Neural crest cell (in vitro differentiated cells): ENCODE measurements at regions not wholly inside any gene's neighbourhood (a gene's known extent, or its start where the extent isn't known, plus 50 kb on each side); places are given as distances from the start of the nearest gene placed in this dataset.

Experiments used
- DNase-seq: peaks from one replicate; pipeline ENCODE4 v3.0.0; 2021; ENCODE audit warnings: low read depth, mixed read lengths, low spot score
- H3K27ac Mint-ChIP-seq: one replicate; pipeline ENCODE4 v1.8.0; 2021; ENCODE audit warnings: mild to moderate bottlenecking, mixed read lengths; ENCODE audit not compliant: unreplicated experiment
- H3K27me3 Mint-ChIP-seq: 2 replicates; pipeline ENCODE4 v1.8.0; 2021; ENCODE audit warnings: low read depth, mild to moderate bottlenecking, mixed read lengths
- H3K36me3 Mint-ChIP-seq: 2 replicates; pipeline ENCODE4 v1.8.0; 2021; ENCODE audit warnings: low read depth, mild to moderate bottlenecking, mixed read lengths
- H3K4me1 Mint-ChIP-seq: 2 replicates; pipeline ENCODE4 v1.8.0; 2021; ENCODE audit warnings: mixed read lengths
- H3K4me3 Mint-ChIP-seq: one replicate; pipeline ENCODE4 v1.8.0; 2021; ENCODE audit warnings: mild to moderate bottlenecking, mixed read lengths
- H3K9me3 Mint-ChIP-seq: 2 replicates; pipeline ENCODE4 v1.8.0; 2021; ENCODE audit warnings: mixed read lengths
- CTCF ChIP-seq: fragments of 200-600 bp; sonication (generic); conservative IDR thresholded peaks from 2 replicates; pipeline ENCODE4 v1.5.0; 2021; ENCODE audit warnings: antibody characterized with exemption, mild to moderate bottlenecking

- H3K27ac Mint-ChIP-seq = no peak overlapping the region
- TF ChIP-seq CTCF = no peak
- peaks cover 15% of the 10 kb centered on the region for H3K27me3 Mint-ChIP-seq
- no peak for DNase-seq
- no peaks in the 10 kb centered on the region for H3K36me3 Mint-ChIP-seq
- H3K4me3 Mint-ChIP-seq = no peak overlapping the region
- H3K4me1 Mint-ChIP-seq = no peaks in the 10 kb centered on the region
- no peaks in the 10 kb centered on the region for H3K9me3 Mint-ChIP-seq
Observed at GRCh38 chr3:13143381-13144004, 70.3 kb upstream of the IQSEC1 start.

GRCh38 chr3:13142552-13143380 lies 69.5 kb upstream of the IQSEC1 start:
- no peak for DNase-seq
- peaks cover 15% of the 10 kb centered on the region for H3K27me3 Mint-ChIP-seq
- no peak overlapping the region for H3K4me3 Mint-ChIP-seq
- no peak overlapping the region for H3K27ac Mint-ChIP-seq
- no peak for TF ChIP-seq CTCF
- no peaks in the 10 kb centered on the region for H3K36me3 Mint-ChIP-seq
- no peaks in the 10 kb centered on the region for H3K4me1 Mint-ChIP-seq
- no peaks in the 10 kb centered on the region for H3K9me3 Mint-ChIP-seq

- Mint-ChIP-seq H3K36me3 (no peaks in the 10 kb centered on the region), H3K27me3 (peaks cover 15% of the 10 kb centered on the region), H3K27ac (no peak overlapping the region), H3K4me1 (no peaks in the 10 kb centered on the region), H3K4me3 (no peak overlapping the region), H3K9me3 (no peaks in the 10 kb centered on the region)
- no peak for TF ChIP-seq CTCF
- DNase-seq = peak; percentile 70
Observed at GRCh38 chr3:13141991-13142412, 68.8 kb upstream of the IQSEC1 start.

GRCh38 chr3:13141183-13141582 lies 68.0 kb upstream of the IQSEC1 start:
- Mint-ChIP-seq H3K4me3 (no peak overlapping the region), H3K9me3 (no peaks in the 10 kb centered on the region), H3K27ac (no peak overlapping the region), H3K27me3 (peaks cover 19% of the 10 kb centered on the region), H3K4me1 (no peaks in the 10 kb centered on the region), H3K36me3 (no peaks in the 10 kb centered on the region)
- DNase-seq = no peak
- no peak for TF ChIP-seq CTCF

GRCh38 chr3:13140596-13140995 lies 67.4 kb upstream of the IQSEC1 start:
- no peak for TF ChIP-seq CTCF
- Mint-ChIP-seq H3K27me3 (peaks cover 19% of the 10 kb centered on the region), H3K36me3 (no peaks in the 10 kb centered on the region), H3K27ac (no peak overlapping the region), H3K9me3 (no peaks in the 10 kb centered on the region), H3K4me1 (no peaks in the 10 kb centered on the region), H3K4me3 (no peak overlapping the region)
- no peak for DNase-seq
